ENCODE measurements at regions not wholly inside any gene's neighbourhood (a gene's known extent, or its start where the extent isn't known, plus 50 kb on each side); places are given as distances from the start of the nearest gene placed in this dataset.

DNA sequence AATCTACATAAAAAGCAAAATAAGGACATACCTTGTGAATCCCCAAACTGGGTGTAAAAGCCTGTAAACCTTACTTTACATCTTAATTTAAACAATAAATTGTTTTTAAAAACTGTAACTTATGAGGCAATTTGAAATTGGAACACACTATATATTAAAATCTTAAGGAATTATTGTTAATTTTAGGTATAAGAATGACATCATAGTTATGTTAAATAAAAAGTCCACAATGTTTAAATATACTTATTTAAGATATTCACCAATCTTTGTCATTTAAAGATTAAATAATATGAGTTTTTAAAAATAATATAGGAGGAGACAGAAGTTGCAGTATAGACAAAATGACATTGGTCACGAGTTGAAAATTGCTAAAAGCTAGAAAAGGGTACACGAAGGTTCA, 621.9 kb upstream of the POU3F2 start:
- Histone ChIP-seq H3K9me3 (ENCODE audit: control insufficient read depth, insufficient read depth, low read length) (no peaks in the 10 kb centered on the region), H3K4me1 (ENCODE audit: control insufficient read depth, insufficient read depth, low read length) (no peaks in the 10 kb centered on the region), H3K4me3 (ENCODE audit: low read depth, low read length) (no peak overlapping the region), H3K9ac (ENCODE audit: low read depth, low read length) (no peak overlapping the region), H3K36me3 (ENCODE audit: control insufficient read depth, insufficient read depth, low read length) (no peaks in the 10 kb centered on the region), H3K27me3 (ENCODE audit: control insufficient read depth, insufficient read depth, low read length) (no peaks in the 10 kb centered on the region)

DNA sequence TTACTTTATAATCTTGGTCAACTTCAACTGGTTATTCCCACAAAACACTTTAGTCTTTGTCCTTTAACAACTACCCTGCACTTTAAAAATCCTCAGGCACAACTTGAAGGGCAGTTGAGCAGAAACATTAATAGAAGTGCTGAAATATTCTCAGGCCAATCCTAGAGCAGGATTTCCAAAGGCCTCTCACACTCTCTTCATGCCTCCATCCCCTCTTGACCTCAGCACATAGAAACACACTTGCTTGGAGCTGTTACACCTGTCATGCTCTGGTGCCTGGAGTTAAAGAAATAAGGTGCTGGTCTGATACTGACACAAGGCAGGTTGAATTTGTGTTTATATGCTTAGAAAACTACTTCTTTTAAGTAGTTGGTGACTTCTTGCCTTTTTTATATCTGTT, 618.8 kb upstream of the POU3F2 start:
- no peak overlapping the region for H3K4me3 ChIP-seq (ENCODE audit: low read depth, low read length)
- no peaks in the 10 kb centered on the region for H3K9me3 ChIP-seq (ENCODE audit: control insufficient read depth, insufficient read depth, low read length)
- no peaks in the 10 kb centered on the region for H3K27me3 ChIP-seq (ENCODE audit: control insufficient read depth, insufficient read depth, low read length)
- no peaks in the 10 kb centered on the region for H3K36me3 ChIP-seq (ENCODE audit: control insufficient read depth, insufficient read depth, low read length)
- H3K9ac ChIP-seq (ENCODE audit: low read depth, low read length), result no peak overlapping the region
- H3K4me1 ChIP-seq (ENCODE audit: control insufficient read depth, insufficient read depth, low read length), result no peaks in the 10 kb centered on the region

DNA sequence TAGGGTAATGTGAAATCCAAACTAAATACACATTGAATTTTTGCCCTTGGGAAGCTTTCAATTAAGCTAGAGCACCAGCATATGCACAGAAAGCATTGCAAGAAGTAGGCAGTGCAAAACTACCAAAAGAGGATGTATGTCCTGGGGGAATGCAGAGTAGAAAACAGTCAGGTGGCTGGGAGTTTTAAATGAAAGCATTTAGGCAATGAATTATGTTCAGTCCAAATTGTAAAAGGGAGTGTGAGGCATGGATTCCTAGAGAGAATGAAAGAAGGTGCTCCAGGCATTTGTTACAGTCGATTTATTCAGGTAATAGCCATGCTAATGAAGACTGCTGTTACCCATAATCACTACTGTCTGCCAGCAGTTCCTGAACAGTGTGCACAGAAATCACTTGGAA, 604.1 kb upstream of the POU3F2 start:
- Histone ChIP-seq H3K9ac (ENCODE audit: low read depth, low read length) (no peak overlapping the region), H3K9me3 (ENCODE audit: control insufficient read depth, insufficient read depth, low read length) (no peaks in the 10 kb centered on the region), H3K27me3 (ENCODE audit: control insufficient read depth, insufficient read depth, low read length) (no peaks in the 10 kb centered on the region), H3K4me1 (ENCODE audit: control insufficient read depth, insufficient read depth, low read length) (no peaks in the 10 kb centered on the region), H3K4me3 (ENCODE audit: low read depth, low read length) (no peak overlapping the region), H3K36me3 (ENCODE audit: control insufficient read depth, insufficient read depth, low read length) (peaks cover 2% of the 10 kb centered on the region)

GRCh38 chr6:98239057-98239456, 595.3 kb upstream of the POU3F2 start:
- Histone ChIP-seq H3K36me3 (ENCODE audit: control insufficient read depth, insufficient read depth, low read length) (no peaks in the 10 kb centered on the region), H3K4me3 (ENCODE audit: low read depth, low read length) (no peak overlapping the region), H3K9me3 (ENCODE audit: control insufficient read depth, insufficient read depth, low read length) (no peaks in the 10 kb centered on the region)

DNA sequence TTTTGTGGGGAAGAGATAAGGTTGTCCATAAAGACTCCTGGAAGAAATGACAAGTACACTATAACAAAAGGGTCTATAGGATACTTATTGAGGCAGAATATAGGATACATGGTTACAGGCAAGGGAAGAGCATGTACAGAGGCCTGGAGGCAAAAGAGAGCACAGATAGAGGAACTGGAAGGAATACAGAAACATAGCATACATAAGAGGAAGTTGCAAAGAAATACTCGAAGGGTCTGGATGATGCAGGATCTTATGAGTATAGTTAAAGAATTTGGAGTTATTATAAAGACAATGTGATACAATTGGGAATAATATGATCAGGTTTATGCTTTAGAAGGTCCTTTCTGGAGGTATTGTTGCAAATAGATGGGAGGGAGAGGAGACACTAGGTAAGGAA, 592.7 kb upstream of the POU3F2 start:
- H3K4me3 ChIP-seq (ENCODE audit: low read depth, low read length), result no peak overlapping the region
- no peaks in the 10 kb centered on the region for H3K27me3 ChIP-seq (ENCODE audit: control insufficient read depth, insufficient read depth, low read length)

More at GRCh38 chr6:98239057-98239456, 595.3 kb upstream of the POU3F2 start:
- Histone ChIP-seq H3K27me3 (ENCODE audit: control insufficient read depth, insufficient read depth, low read length) (no peaks in the 10 kb centered on the region), H3K9ac (ENCODE audit: low read depth, low read length) (no peak overlapping the region), H3K4me1 (ENCODE audit: control insufficient read depth, insufficient read depth, low read length) (no peaks in the 10 kb centered on the region)

GRCh38 chr6:98254624-98255023, 579.8 kb upstream of the POU3F2 start:
- Histone ChIP-seq H3K36me3 (ENCODE audit: control insufficient read depth, insufficient read depth, low read length) (no peaks in the 10 kb centered on the region), H3K4me1 (ENCODE audit: control insufficient read depth, insufficient read depth, low read length) (no peaks in the 10 kb centered on the region), H3K4me3 (ENCODE audit: low read depth, low read length) (no peak overlapping the region), H3K9ac (ENCODE audit: low read depth, low read length) (no peak overlapping the region), H3K27me3 (ENCODE audit: control insufficient read depth, insufficient read depth, low read length) (no peaks in the 10 kb centered on the region), H3K9me3 (ENCODE audit: control insufficient read depth, insufficient read depth, low read length) (no peaks in the 10 kb centered on the region)

More for the DNA sequence above, 592.7 kb upstream of the POU3F2 start:
- no peaks in the 10 kb centered on the region for H3K36me3 ChIP-seq (ENCODE audit: control insufficient read depth, insufficient read depth, low read length)
- H3K9ac ChIP-seq (ENCODE audit: low read depth, low read length), result no peak overlapping the region
- no peaks in the 10 kb centered on the region for H3K9me3 ChIP-seq (ENCODE audit: control insufficient read depth, insufficient read depth, low read length)
- no peaks in the 10 kb centered on the region for H3K4me1 ChIP-seq (ENCODE audit: control insufficient read depth, insufficient read depth, low read length)

DNA sequence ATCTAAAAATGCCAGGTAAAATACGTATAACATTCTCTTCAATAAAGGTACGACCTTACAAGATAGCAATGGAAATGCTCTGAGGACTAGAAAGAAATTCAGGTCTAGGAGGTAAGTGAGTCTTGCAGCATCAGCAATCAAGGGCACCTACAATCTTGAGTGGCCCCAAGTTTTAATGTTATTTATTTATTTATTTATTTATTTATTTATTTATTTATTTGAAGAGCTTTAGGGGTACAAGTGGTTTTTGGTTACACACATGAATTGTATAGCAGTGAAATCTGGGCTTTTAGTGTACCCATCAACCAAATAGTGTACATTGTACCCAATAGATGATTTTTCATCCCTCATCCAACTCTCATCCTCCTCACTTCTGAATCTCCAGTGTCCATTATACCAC, 574.0 kb upstream of the POU3F2 start:
- Histone ChIP-seq H3K9ac (ENCODE audit: low read depth, low read length) (no peak overlapping the region), H3K36me3 (ENCODE audit: control insufficient read depth, insufficient read depth, low read length) (no peaks in the 10 kb centered on the region)

GRCh38 chr6:98272060-98272459, 562.3 kb upstream of the POU3F2 start:
- H3K9me3 ChIP-seq (ENCODE audit: control insufficient read depth, insufficient read depth, low read length), result no peaks in the 10 kb centered on the region
- no peak overlapping the region for H3K9ac ChIP-seq (ENCODE audit: low read depth, low read length)
- no peaks in the 10 kb centered on the region for H3K4me1 ChIP-seq (ENCODE audit: control insufficient read depth, insufficient read depth, low read length)
- no peaks in the 10 kb centered on the region for H3K36me3 ChIP-seq (ENCODE audit: control insufficient read depth, insufficient read depth, low read length)
- H3K4me3 ChIP-seq (ENCODE audit: low read depth, low read length), result no peak overlapping the region
- H3K27me3 ChIP-seq (ENCODE audit: control insufficient read depth, insufficient read depth, low read length), result no peaks in the 10 kb centered on the region

More for the DNA sequence above, 574.0 kb upstream of the POU3F2 start:
- Histone ChIP-seq H3K4me3 (ENCODE audit: low read depth, low read length) (no peak overlapping the region), H3K27me3 (ENCODE audit: control insufficient read depth, insufficient read depth, low read length) (no peaks in the 10 kb centered on the region), H3K4me1 (ENCODE audit: control insufficient read depth, insufficient read depth, low read length) (no peaks in the 10 kb centered on the region), H3K9me3 (ENCODE audit: control insufficient read depth, insufficient read depth, low read length) (no peaks in the 10 kb centered on the region)

- Histone ChIP-seq H3K4me1 (ENCODE audit: control insufficient read depth, insufficient read depth, low read length) (no peaks in the 10 kb centered on the region), H3K36me3 (ENCODE audit: control insufficient read depth, insufficient read depth, low read length) (no peaks in the 10 kb centered on the region), H3K9me3 (ENCODE audit: control insufficient read depth, insufficient read depth, low read length) (no peaks in the 10 kb centered on the region), H3K4me3 (ENCODE audit: low read depth, low read length) (no peak overlapping the region), H3K27me3 (ENCODE audit: control insufficient read depth, insufficient read depth, low read length) (no peaks in the 10 kb centered on the region), H3K9ac (ENCODE audit: low read depth, low read length) (no peak overlapping the region)
Measured at GRCh38 chr6:98274691-98275090, 559.7 kb upstream of the POU3F2 start.

GRCh38 chr6:98280492-98280891, 553.9 kb upstream of the POU3F2 start:
- H3K9me3 ChIP-seq (ENCODE audit: control insufficient read depth, insufficient read depth, low read length), result no peaks in the 10 kb centered on the region
- H3K36me3 ChIP-seq (ENCODE audit: control insufficient read depth, insufficient read depth, low read length), result no peaks in the 10 kb centered on the region
- H3K4me3 ChIP-seq (ENCODE audit: low read depth, low read length), result no peak overlapping the region
- no peaks in the 10 kb centered on the region for H3K27me3 ChIP-seq (ENCODE audit: control insufficient read depth, insufficient read depth, low read length)
- no peaks in the 10 kb centered on the region for H3K4me1 ChIP-seq (ENCODE audit: control insufficient read depth, insufficient read depth, low read length)
- H3K9ac ChIP-seq (ENCODE audit: low read depth, low read length), result no peak overlapping the region

DNA sequence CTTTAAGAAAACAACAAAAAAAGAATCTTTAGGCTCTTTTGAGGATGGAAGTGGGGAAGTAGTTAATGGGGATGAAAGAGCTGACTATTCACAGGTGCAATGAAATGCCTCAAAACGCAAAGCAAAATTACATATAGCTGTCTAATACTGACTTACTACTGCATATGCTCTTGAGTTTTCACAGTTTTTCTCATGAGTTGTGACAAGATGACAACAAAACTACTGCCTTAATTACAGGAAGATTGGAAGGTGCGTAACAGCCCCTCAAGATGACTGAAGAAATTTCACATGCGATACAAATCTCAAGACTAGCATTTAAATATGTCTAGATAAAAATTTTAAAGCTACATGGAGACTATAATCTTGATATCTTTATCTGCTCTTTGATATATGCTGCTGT, 547.8 kb upstream of the POU3F2 start:
- no peaks in the 10 kb centered on the region for H3K36me3 ChIP-seq (ENCODE audit: control insufficient read depth, insufficient read depth, low read length)

DNA sequence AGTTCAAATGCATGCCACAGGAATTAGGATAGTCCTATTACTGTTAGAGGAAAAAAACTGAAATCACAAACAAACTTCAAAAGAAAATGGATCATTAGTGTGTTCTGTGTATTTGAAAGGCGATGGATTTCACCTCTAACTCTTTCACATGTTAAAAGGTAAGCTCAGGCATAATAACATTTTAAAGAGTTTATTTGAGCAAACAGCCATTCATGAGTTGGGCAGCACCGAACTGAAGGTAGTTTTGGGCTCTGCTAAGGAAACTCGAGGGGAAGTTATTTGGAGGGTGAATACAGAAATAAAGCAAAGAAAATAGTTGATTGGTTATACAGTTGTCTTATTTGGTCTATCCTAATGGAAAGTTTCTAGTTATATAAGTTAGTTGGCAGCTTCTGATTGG, 546.5 kb upstream of the POU3F2 start:
- H3K27me3 ChIP-seq (ENCODE audit: control insufficient read depth, insufficient read depth, low read length), result no peaks in the 10 kb centered on the region
- no peaks in the 10 kb centered on the region for H3K36me3 ChIP-seq (ENCODE audit: control insufficient read depth, insufficient read depth, low read length)
- H3K9me3 ChIP-seq (ENCODE audit: control insufficient read depth, insufficient read depth, low read length), result no peaks in the 10 kb centered on the region
- H3K4me1 ChIP-seq (ENCODE audit: control insufficient read depth, insufficient read depth, low read length), result no peaks in the 10 kb centered on the region
- no peak overlapping the region for H3K9ac ChIP-seq (ENCODE audit: low read depth, low read length)
- H3K4me3 ChIP-seq (ENCODE audit: low read depth, low read length), result no peak overlapping the region

More for the DNA sequence above, 547.8 kb upstream of the POU3F2 start:
- Histone ChIP-seq H3K9ac (ENCODE audit: low read depth, low read length) (no peak overlapping the region), H3K9me3 (ENCODE audit: control insufficient read depth, insufficient read depth, low read length) (no peaks in the 10 kb centered on the region), H3K4me3 (ENCODE audit: low read depth, low read length) (no peak overlapping the region), H3K27me3 (ENCODE audit: control insufficient read depth, insufficient read depth, low read length) (no peaks in the 10 kb centered on the region), H3K4me1 (ENCODE audit: control insufficient read depth, insufficient read depth, low read length) (no peaks in the 10 kb centered on the region)

DNA sequence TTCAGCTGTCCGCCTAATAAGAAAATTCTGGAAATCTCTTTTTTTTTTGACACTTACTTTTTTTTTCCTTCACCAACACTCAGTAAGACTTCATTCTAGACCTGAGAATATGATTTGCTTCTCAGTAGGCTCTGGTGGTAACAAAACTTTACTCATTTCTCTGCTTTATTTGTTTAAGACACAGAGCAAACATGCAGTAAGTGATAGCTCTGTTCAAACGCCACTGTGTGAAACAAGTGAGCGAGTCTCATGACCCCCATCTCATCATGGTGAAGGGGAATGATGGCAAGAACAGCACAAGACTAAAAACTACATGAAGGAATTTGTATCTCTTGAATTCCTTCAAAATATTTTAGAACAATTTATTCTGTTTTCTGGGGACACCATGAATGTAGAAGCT, 541.6 kb upstream of the POU3F2 start:
- Histone ChIP-seq H3K4me1 (ENCODE audit: control insufficient read depth, insufficient read depth, low read length) (peaks cover 18% of the 10 kb centered on the region), H3K9me3 (ENCODE audit: control insufficient read depth, insufficient read depth, low read length) (no peaks in the 10 kb centered on the region), H3K27me3 (ENCODE audit: control insufficient read depth, insufficient read depth, low read length) (no peaks in the 10 kb centered on the region), H3K36me3 (ENCODE audit: control insufficient read depth, insufficient read depth, low read length) (no peaks in the 10 kb centered on the region), H3K4me3 (ENCODE audit: low read depth, low read length) (no peak overlapping the region), H3K9ac (ENCODE audit: low read depth, low read length) (no peak overlapping the region)
